Dedifferentiated amniotic fluid mesenchymal stem cell (primary cell): ENCODE measurements at regions not wholly inside any gene's neighbourhood (a gene's known extent, or its start where the extent isn't known, plus 50 kb on each side); places are given as distances from the start of the nearest gene placed in this dataset.
"Not testable (repeated sequence)": the region's sequence is repeated elsewhere in the genome, so short reads cannot be mapped to it uniquely, and the experiment has no call there.

Source experiments
- DNase-seq: peaks from one replicate; pipeline ENCODE4 v3.0.0-alpha.2; 2016; ENCODE audit errors: extremely low spot score

- DNase-seq, result not testable (repeated sequence)
Observed at GRCh38 chr12:65678172-65678571, 146.1 kb upstream of the HMGA2 start.

GRCh38 chr12:65681226-65681625 lies 143.1 kb upstream of the HMGA2 start:
- no peak for DNase-seq

- DNase-seq, result no peak
Observed at GRCh38 chr12:65682112-65682511, 142.2 kb upstream of the HMGA2 start.

- DNase-seq, result no peak
Observed at GRCh38 chr12:65684906-65685305, 139.4 kb upstream of the HMGA2 start.

- DNase-seq, result peak; percentile 25
Observed at GRCh38 chr12:65685514-65685913, 138.8 kb upstream of the HMGA2 start.

- no peak for DNase-seq
Observed at GRCh38 chr12:65689508-65689907, 134.8 kb upstream of the HMGA2 start.

- no peak for DNase-seq
Observed at GRCh38 chr12:65690477-65690876, 133.8 kb upstream of the HMGA2 start.

GRCh38 chr12:65694130-65694529 lies 130.2 kb upstream of the HMGA2 start:
- no peak for DNase-seq

- peak; percentile 38 for DNase-seq
Observed at GRCh38 chr12:65695113-65695865, 129.0 kb upstream of the HMGA2 start.

GRCh38 chr12:65696227-65696626 lies 128.1 kb upstream of the HMGA2 start:
- DNase-seq, result no peak

- DNase-seq, result no peak
Observed at GRCh38 chr12:65699251-65699650, 125.0 kb upstream of the HMGA2 start.

- DNase-seq, result no peak
Observed at GRCh38 chr12:65703176-65703575, 121.1 kb upstream of the HMGA2 start.

GRCh38 chr12:65705380-65705876 lies 118.9 kb upstream of the HMGA2 start:
- DNase-seq, result no peak

- DNase-seq, result no peak
Observed at GRCh38 chr12:65707051-65707450, 117.2 kb upstream of the HMGA2 start.

GRCh38 chr12:65712260-65713004 lies 111.9 kb upstream of the HMGA2 start:
- no peak for DNase-seq

GRCh38 chr12:65715961-65716360 lies 108.3 kb upstream of the HMGA2 start:
- no peak for DNase-seq

- DNase-seq, result peak; percentile 58
Observed at GRCh38 chr12:65720136-65721130, 103.8 kb upstream of the HMGA2 start.

GRCh38 chr12:65721541-65722190 lies 102.6 kb upstream of the HMGA2 start:
- no peak for DNase-seq

- DNase-seq, result no peak
Observed at GRCh38 chr12:65725376-65725775, 98.9 kb upstream of the HMGA2 start.

- no peak for DNase-seq
Observed at GRCh38 chr12:65728455-65728847, 95.8 kb upstream of the HMGA2 start.
